ENCODE measurements at regions not wholly inside any gene's neighbourhood (a gene's known extent, or its start where the extent isn't known, plus 50 kb on each side); places are given as distances from the start of the nearest gene placed in this dataset.

DNA sequence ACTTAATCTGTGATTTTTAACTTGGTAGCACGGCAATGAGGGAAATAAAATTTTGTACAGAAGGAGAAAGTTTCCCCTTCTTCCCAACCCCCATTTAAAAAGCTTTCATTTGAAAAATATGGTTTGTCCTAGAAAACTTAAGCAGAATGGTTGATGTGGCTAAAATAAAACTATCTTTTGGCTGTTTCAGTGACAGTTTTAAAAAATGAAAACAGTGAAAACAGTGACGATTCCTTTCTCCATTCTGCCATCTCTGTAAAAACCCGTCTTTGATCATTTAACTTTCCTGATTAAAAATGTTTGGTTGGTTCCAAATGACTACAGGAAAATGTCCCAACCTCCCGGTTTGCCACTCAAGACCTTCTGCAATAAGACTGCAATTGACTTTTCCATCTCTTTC is 160.7 kb downstream of the EBLN2 start:
- TF ChIP-seq, protein P1, sequence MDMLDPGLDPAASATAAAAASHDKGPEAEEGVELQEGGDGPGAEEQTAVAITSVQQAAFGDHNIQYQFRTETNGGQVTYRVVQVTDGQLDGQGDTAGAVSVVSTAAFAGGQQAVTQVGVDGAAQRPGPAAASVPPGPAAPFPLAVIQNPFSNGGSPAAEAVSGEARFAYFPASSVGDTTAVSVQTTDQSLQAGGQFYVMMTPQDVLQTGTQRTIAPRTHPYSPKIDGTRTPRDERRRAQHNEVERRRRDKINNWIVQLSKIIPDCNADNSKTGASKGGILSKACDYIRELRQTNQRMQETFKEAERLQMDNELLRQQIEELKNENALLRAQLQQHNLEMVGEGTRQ (IDR thresholded peaks at IDR 0.05; ENCODE audit: low read depth, low read length), result no peak
- TF ChIP-seq, protein P2, sequence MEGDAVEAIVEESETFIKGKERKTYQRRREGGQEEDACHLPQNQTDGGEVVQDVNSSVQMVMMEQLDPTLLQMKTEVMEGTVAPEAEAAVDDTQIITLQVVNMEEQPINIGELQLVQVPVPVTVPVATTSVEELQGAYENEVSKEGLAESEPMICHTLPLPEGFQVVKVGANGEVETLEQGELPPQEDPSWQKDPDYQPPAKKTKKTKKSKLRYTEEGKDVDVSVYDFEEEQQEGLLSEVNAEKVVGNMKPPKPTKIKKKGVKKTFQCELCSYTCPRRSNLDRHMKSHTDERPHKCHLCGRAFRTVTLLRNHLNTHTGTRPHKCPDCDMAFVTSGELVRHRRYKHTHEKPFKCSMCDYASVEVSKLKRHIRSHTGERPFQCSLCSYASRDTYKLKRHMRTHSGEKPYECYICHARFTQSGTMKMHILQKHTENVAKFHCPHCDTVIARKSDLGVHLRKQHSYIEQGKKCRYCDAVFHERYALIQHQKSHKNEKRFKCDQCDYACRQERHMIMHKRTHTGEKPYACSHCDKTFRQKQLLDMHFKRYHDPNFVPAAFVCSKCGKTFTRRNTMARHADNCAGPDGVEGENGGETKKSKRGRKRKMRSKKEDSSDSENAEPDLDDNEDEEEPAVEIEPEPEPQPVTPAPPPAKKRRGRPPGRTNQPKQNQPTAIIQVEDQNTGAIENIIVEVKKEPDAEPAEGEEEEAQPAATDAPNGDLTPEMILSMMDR (conservative IDR thresholded peaks at IDR 0.05; ENCODE audit: low read depth, low read length), result no peak
- TF ChIP-seq RFX5 (IDR thresholded peaks at IDR 0.05; ENCODE audit: low read depth, low read length) (no peak), MAZ (IDR thresholded peaks at IDR 0.05; ENCODE audit: borderline replicate concordance, low read depth, low read length) (no peak), CEBPB (IDR thresholded peaks at IDR 0.05; ENCODE audit: low read depth, low read length) (no peak), MXI1 (IDR thresholded peaks at IDR 0.05; ENCODE audit: borderline replicate concordance, low read depth, low read length) (no peak), POLR2A (IDR thresholded peaks at IDR 0.05; ENCODE audit: low read depth, low read length) (no peak), FOS (IDR thresholded peaks at IDR 0.05; ENCODE audit: low read depth, low read length) (no peak), RCOR1 (IDR thresholded peaks at IDR 0.05; ENCODE audit: insufficient replicate concordance, low read length) (no peak), RAD21 (IDR thresholded peaks at IDR 0.05; ENCODE audit: low read length) (no peak)
